LNCaP clone FGC (cell line): ENCODE measurements at regions not wholly inside any gene's neighbourhood (a gene's known extent, or its start where the extent isn't known, plus 50 kb on each side); places are given as distances from the start of the nearest gene placed in this dataset.

Experiments used
- DNase-seq: peaks from one replicate; pipeline ENCODE4 v3.0.0-alpha.2; 2011; ENCODE audit warnings: low read depth
- H3K4me3 ChIP-seq: 2 replicates; pipeline ENCODE4 v1.5.1; 2011; ENCODE audit warnings: mild to moderate bottlenecking, low read depth, low read length, control low read depth
- CTCF ChIP-seq: IDR thresholded peaks from 2 replicates; pipeline ENCODE4 v1.5.1; 2012; ENCODE audit warnings: mild to moderate bottlenecking; ENCODE audit not compliant: control insufficient read depth, insufficient read depth; ENCODE audit errors: extremely low read depth

DNA sequence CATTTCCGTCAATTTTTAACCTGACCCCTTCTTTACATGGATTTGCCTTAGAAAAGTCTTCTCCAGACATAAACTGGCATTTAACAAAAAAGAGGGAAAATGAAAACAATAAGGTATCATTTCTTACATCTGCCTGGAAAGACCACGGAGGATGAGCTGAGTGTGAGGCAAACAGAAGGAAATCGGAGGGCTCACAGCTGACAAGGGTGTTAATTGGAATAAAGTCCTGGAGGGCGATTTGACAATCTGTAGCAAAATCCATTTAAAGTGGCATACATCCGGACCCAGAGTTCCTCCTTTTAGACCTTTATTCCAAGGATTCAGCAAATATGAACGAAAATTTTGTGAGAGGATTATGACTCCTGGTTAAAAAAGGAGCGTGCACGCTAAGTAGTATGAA is 179.7 kb upstream of the COPS8 start:
- no peak overlapping the region for H3K4me3 ChIP-seq
- TF ChIP-seq CTCF, result no peak
- no peak for DNase-seq

- DNase-seq, result no peak
- no peak for TF ChIP-seq CTCF
- no peak overlapping the region for H3K4me3 ChIP-seq
Measured at GRCh38 chr2:236908439-236909192, 177.1 kb upstream of the COPS8 start.

- H3K4me3 ChIP-seq, result no peak overlapping the region
- TF ChIP-seq CTCF, result no peak
- no peak for DNase-seq
Measured at GRCh38 chr2:236909193-236909504, 176.5 kb upstream of the COPS8 start.

GRCh38 chr2:236909802-236910201 is 175.9 kb upstream of the COPS8 start:
- TF ChIP-seq CTCF, result no peak
- no peak for DNase-seq
- no peak overlapping the region for H3K4me3 ChIP-seq

DNA sequence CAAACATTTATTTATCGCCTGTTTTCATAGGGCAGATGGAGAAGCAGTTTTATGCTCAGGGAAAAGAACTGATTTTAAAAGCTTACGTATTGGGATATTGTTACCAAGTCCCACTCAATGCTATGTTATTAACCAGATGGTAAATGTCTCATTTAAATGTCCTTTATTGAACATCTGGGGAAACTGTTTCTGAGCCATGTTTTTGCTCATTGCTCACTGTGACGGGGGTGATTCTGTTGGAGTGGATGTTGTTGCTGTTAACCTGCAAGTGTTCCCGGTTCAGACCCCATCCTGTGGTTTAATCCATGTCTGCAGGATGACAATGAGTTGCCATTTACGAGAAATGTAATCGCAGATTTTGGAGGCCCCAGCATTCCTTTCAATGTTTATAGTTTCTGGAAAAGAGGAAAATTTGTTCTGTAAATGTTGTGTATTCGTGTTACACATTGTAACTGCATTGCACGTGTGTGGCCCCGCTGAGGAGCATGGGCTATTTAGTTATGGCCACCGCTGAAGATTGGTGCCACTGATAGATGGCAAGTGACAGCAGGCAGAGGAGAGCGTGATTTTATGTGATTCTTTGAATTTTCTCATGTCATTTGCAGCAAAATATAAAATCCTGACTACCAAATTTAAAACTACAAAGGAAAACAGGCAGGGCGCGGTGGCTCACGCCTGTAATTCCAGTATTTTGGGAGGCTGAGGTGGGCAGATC is 174.8 kb upstream of the COPS8 start:
- no peak for TF ChIP-seq CTCF
- DNase-seq, result no peak
- H3K4me3 ChIP-seq, result no peak overlapping the region

GRCh38 chr2:236912326-236913120 is 173.2 kb upstream of the COPS8 start:
- DNase-seq, result no peak
- H3K4me3 ChIP-seq, result no peak overlapping the region
- no peak for TF ChIP-seq CTCF
